OCI-LY1 (cell line): ENCODE measurements at regions not wholly inside any gene's neighbourhood (a gene's known extent, or its start where the extent isn't known, plus 50 kb on each side); places are given as distances from the start of the nearest gene placed in this dataset.
A peak's percentile ranks its signal among the peaks of the same experiment; 100 is the strongest.

Source experiments
- H2AFZ ChIP-seq: fragments of 200-600 bp; sonication (generic), shearing (Covaris generic); 2 replicates; pipeline ENCODE4 v1.6.0; 2014; ENCODE audit warnings: antibody characterized with exemption, mild to moderate bottlenecking, low read length
- H3F3A ChIP-seq: fragments of 200-600 bp; sonication (generic), shearing (Covaris generic); 2 replicates; pipeline ENCODE4 v1.6.0; 2014; ENCODE audit warnings: mild to moderate bottlenecking, antibody characterized with exemption, low read length, moderate library complexity; ENCODE audit not compliant: insufficient read depth
- H3K27ac ChIP-seq: fragments of 200-600 bp; sonication (generic); 2 replicates; pipeline ENCODE4 v1.5.1; 2014; ENCODE audit warnings: low read length, mixed run types, mild to moderate bottlenecking, low read depth; ENCODE audit not compliant: poor library complexity, severe bottlenecking
- H3K27me3 ChIP-seq: fragments of 200-600 bp; sonication (generic); 2 replicates; pipeline ENCODE4 v1.6.0; 2014; ENCODE audit warnings: antibody characterized with exemption, mild to moderate bottlenecking, low read length, moderate library complexity; ENCODE audit not compliant: insufficient read depth
- H3K36me3 ChIP-seq: fragments of 200-600 bp; sonication (generic); 2 replicates; pipeline ENCODE4 v1.6.1; 2014; ENCODE audit warnings: mild to moderate bottlenecking, antibody characterized with exemption, low read length, moderate library complexity, mixed read lengths; ENCODE audit not compliant: insufficient read depth
- H3K4me1 ChIP-seq: fragments of 200-600 bp; sonication (generic); 2 replicates; pipeline ENCODE4 v1.5.1; 2014; ENCODE audit warnings: mild to moderate bottlenecking, low read length, moderate library complexity; ENCODE audit not compliant: insufficient read depth, severe bottlenecking
- H3K4me2 ChIP-seq: fragments of 200-600 bp; sonication (generic), shearing (Covaris generic); 2 replicates; pipeline ENCODE4 v1.6.1; 2014; ENCODE audit warnings: low read length
- H3K4me3 ChIP-seq: fragments of 200-600 bp; sonication (generic); 2 replicates; pipeline ENCODE4 v1.5.1; 2014; ENCODE audit warnings: low read length, low read depth, mild to moderate bottlenecking, mixed read lengths; ENCODE audit not compliant: poor library complexity, severe bottlenecking
- H3K79me2 ChIP-seq: fragments of 200-600 bp; shearing (Covaris generic); 2 replicates; pipeline ENCODE4 v1.6.1; 2016; ENCODE audit warnings: mixed run types, low read length, mixed read lengths; ENCODE audit not compliant: insufficient read depth
- H3K9ac ChIP-seq: fragments of 200-600 bp; sonication (generic), shearing (Covaris generic); 2 replicates; pipeline ENCODE4 v1.6.1; 2014; ENCODE audit warnings: mild to moderate bottlenecking, low read length, mixed read lengths
- H3K9me2 ChIP-seq: fragments of 200-600 bp; sonication (generic), shearing (Covaris generic); 2 replicates; pipeline ENCODE4 v1.6.1; 2014; ENCODE audit warnings: low read depth, mild to moderate bottlenecking, low read length, mixed read lengths
- H3K9me3 ChIP-seq: fragments of 200-600 bp; shearing (Covaris generic); 2 replicates; pipeline ENCODE4 v1.6.1; 2014; ENCODE audit warnings: low read length, mixed read lengths
- H4K20me1 ChIP-seq: fragments of 200-600 bp; sonication (generic), shearing (Covaris generic); 2 replicates; pipeline ENCODE4 v1.6.0; 2016; ENCODE audit warnings: mild to moderate bottlenecking, low read length; ENCODE audit not compliant: insufficient read depth
- CTCF ChIP-seq: fragments of 200-600 bp; sonication (generic), shearing (Covaris generic); IDR thresholded peaks from 2 replicates; pipeline ENCODE4 v1.5.1; 2017; ENCODE audit warnings: mild to moderate bottlenecking, antibody characterized with exemption, low read length, moderate library complexity, mixed read lengths
- EZH2 ChIP-seq: fragments of 200-600 bp; sonication (generic), shearing (Covaris generic); IDR thresholded peaks from 2 replicates; pipeline ENCODE4 v1.8.0; 2017; ENCODE audit warnings: borderline replicate concordance, mixed run types, mild to moderate bottlenecking, antibody characterized with exemption, low read length, moderate library complexity, mixed read lengths

- peak overlapping the region; percentile 36 for H3K4me3 ChIP-seq
- H3F3A ChIP-seq = peaks cover 10% of the 10 kb centered on the region; the same call in 1 of the 2 replicates
- H3K9me3 ChIP-seq = no peaks in the 10 kb centered on the region
- no peaks in the 10 kb centered on the region for H4K20me1 ChIP-seq
- no peak for TF ChIP-seq CTCF
- no peak for TF ChIP-seq EZH2
- peak overlapping the region; percentile 91 for H3K27ac ChIP-seq
- no peaks in the 10 kb centered on the region for H3K27me3 ChIP-seq
- H3K9me2 ChIP-seq = no peaks in the 10 kb centered on the region
- peaks cover 20% of the 10 kb centered on the region for H3K4me1 ChIP-seq
- 0 out of 2 replicates have a peak overlapping the region, but pooled peaks have one; percentile 16 for H2AFZ ChIP-seq
- no peak overlapping the region for H3K9ac ChIP-seq
- peaks cover 56% of the 10 kb centered on the region; the same call in 1 of the 2 replicates for H3K36me3 ChIP-seq
- H3K79me2 ChIP-seq = no peaks in the 10 kb centered on the region
- H3K4me2 ChIP-seq = peak overlapping the region; percentile 58
Observed at GRCh38 chrX:2629316-2630007, 61.6 kb upstream of the CD99 start.

DNA sequence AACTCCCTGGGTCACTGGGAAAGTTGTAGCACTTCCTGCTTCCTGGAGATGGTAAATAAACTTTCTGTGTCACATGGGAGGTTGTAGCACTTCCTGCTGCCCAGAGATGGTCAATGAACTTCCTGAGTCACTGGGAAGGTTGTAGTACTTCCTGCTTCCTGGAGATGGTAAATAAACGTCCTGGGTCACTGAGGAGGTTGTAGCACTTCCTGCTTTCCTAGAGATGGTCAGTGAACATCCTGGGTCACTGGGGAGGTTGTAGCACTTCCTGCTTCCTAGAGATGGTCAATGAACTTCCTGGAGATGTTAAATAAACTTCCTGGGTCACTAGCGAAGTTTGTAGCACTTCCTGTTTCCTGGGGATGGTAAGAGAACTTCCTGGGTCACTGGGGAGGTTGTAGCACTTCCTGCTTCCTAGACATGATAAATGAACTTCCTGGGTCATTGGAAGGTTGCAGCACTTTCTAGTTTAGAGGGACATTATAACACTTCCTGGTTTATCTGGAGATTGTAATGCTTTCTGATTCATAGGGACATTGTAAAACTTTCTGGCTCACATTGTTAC lies 62.3 kb upstream of the CD99 start:
- Histone ChIP-seq H3K79me2 (no peaks in the 10 kb centered on the region), H3F3A (peaks cover 10% of the 10 kb centered on the region; the same call in 1 of the 2 replicates), H3K4me1 (peaks cover 20% of the 10 kb centered on the region), H3K27ac (peak overlapping the region; percentile 91), H3K9me3 (no peaks in the 10 kb centered on the region), H2AFZ (no peak overlapping the region), H3K36me3 (peaks cover 61% of the 10 kb centered on the region; the same call in 1 of the 2 replicates), H4K20me1 (no peaks in the 10 kb centered on the region), H3K9me2 (no peaks in the 10 kb centered on the region), H3K4me2 (peak overlapping the region; percentile 58), H3K9ac (no peak overlapping the region), H3K27me3 (no peaks in the 10 kb centered on the region), H3K4me3 (peak overlapping the region; percentile 36)
- TF ChIP-seq CTCF (no peak), EZH2 (no peak)

- H3K36me3 ChIP-seq = peaks cover 63% of the 10 kb centered on the region
- no peak overlapping the region for H3K4me2 ChIP-seq
- H3K27ac ChIP-seq = no peak overlapping the region
Observed at GRCh38 chrX:2627272-2627867, 63.7 kb upstream of the CD99 start.

More at GRCh38 chrX:2627272-2627867, 63.7 kb upstream of the CD99 start:
- no peak overlapping the region for H3K9ac ChIP-seq
- H3F3A ChIP-seq = 0 out of 2 replicates have a peak, but pooled peaks cover 5% of the 10 kb centered on the region
- no peaks in the 10 kb centered on the region for H3K27me3 ChIP-seq
- H2AFZ ChIP-seq = no peak overlapping the region
- no peaks in the 10 kb centered on the region for H3K9me2 ChIP-seq
- H4K20me1 ChIP-seq = no peaks in the 10 kb centered on the region
- no peaks in the 10 kb centered on the region for H3K9me3 ChIP-seq
- no peak overlapping the region for H3K4me3 ChIP-seq
- peaks cover 20% of the 10 kb centered on the region for H3K4me1 ChIP-seq
- TF ChIP-seq CTCF = peak; percentile 89
- no peak for TF ChIP-seq EZH2
- no peaks in the 10 kb centered on the region for H3K79me2 ChIP-seq
